Upper lobe of left lung (tissue), 4 donors: ENCODE measurements at regions not wholly inside any gene's neighbourhood (a gene's known extent, or its start where the extent isn't known, plus 50 kb on each side); places are given as distances from the start of the nearest gene placed in this dataset.

Experiments
- CTCF ChIP-seq, 6 experiments: fragments of 450-650 bp in 4 of 6; fragments of 200-600 bp in 2 of 6; sonication (generic) in 2 of 6; IDR thresholded peaks; one replicate each; pipeline ENCODE4 v1.5.1; 2016 to 2019; ENCODE audit warnings: antibody characterized with exemption in 6 of 6
- EP300 ChIP-seq, 4 donors: sonication (generic); formaldehyde crosslinking; IDR thresholded peaks; one replicate each; pipeline ENCODE4 v1.5.1; 2017; ENCODE audit warnings: antibody characterized with exemption in 4 of 4, control low read depth in 2 of 4
- POLR2A ChIP-seq, 4 donors: fragments of 450-650 bp; IDR thresholded peaks; one replicate each; pipeline ENCODE4 v1.5.1; 2016 to 2017; ENCODE audit warnings: antibody characterized with exemption in 4 of 4, mild to moderate bottlenecking in 2 of 4
- POLR2AphosphoS5 ChIP-seq, 2 donors: sonication (generic); formaldehyde crosslinking; IDR thresholded peaks; one replicate each; pipeline ENCODE4 v1.5.1; 2017; ENCODE audit warnings: antibody characterized with exemption in 2 of 2

GRCh38 chr2:66318009-66318561 lies 116.8 kb upstream of the MEIS1 start:
- TF ChIP-seq CTCF (IDR thresholded peaks at IDR 0.05), result no peak
- no peak for TF ChIP-seq POLR2A (IDR thresholded peaks at IDR 0.05)
- TF ChIP-seq POLR2AphosphoS5 (IDR thresholded peaks at IDR 0.05), result no peak
- no peak for TF ChIP-seq EP300 (IDR thresholded peaks at IDR 0.05)
